ENCODE measurements at regions not wholly inside any gene's neighbourhood (a gene's known extent, or its start where the extent isn't known, plus 50 kb on each side); places are given as distances from the start of the nearest gene placed in this dataset.

DNA sequence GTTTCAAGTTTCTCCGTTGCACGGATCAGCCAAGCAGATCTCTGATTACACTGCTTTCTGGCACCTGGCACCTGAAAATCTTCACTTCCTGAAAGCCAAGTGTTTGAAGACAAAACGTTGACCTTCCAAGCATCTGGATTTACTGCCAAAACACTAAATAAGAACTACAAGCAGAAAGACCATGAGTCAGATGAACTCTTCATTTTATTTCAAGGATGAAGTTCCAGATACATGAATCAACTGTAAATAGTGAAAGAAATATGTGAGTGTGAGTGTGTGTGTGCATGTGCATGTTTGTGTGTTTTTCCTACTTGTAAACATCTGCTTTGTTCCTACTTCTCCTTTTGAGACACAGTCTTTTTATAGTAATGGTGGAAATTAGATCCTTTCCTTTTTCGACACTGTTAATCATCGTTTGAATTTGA lies 60.0 kb upstream of the DTNA start:
- TF ChIP-seq, protein P1, sequence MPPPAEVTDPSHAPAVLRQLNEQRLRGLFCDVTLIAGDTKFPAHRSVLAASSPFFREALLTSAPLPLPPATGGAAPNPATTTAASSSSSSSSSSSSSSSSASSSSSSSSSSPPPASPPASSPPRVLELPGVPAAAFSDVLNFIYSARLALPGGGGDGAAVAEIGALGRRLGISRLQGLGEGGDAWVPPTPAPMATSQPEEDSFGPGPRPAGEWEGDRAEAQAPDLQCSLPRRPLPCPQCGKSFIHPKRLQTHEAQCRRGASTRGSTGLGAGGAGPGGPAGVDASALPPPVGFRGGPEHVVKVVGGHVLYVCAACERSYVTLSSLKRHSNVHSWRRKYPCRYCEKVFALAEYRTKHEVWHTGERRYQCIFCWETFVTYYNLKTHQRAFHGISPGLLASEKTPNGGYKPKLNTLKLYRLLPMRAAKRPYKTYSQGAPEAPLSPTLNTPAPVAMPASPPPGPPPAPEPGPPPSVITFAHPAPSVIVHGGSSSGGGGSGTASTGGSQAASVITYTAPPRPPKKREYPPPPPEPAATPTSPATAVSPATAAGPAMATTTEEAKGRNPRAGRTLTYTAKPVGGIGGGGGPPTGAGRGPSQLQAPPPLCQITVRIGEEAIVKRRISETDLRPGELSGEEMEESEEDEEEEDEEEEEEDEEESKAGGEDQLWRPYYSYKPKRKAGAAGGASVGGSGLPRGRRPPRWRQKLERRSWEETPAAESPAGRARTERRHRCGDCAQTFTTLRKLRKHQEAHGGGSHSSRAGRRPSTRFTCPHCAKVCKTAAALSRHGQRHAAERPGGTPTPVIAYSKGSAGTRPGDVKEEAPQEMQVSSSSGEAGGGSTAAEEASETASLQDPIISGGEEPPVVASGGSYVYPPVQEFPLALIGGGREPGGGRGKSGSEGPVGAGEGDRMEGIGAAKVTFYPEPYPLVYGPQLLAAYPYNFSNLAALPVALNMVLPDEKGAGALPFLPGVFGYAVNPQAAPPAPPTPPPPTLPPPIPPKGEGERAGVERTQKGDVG (CRISPR knock-in tag; IDR thresholded peaks at IDR 0.05): no peak
- TF ChIP-seq, protein P2, sequence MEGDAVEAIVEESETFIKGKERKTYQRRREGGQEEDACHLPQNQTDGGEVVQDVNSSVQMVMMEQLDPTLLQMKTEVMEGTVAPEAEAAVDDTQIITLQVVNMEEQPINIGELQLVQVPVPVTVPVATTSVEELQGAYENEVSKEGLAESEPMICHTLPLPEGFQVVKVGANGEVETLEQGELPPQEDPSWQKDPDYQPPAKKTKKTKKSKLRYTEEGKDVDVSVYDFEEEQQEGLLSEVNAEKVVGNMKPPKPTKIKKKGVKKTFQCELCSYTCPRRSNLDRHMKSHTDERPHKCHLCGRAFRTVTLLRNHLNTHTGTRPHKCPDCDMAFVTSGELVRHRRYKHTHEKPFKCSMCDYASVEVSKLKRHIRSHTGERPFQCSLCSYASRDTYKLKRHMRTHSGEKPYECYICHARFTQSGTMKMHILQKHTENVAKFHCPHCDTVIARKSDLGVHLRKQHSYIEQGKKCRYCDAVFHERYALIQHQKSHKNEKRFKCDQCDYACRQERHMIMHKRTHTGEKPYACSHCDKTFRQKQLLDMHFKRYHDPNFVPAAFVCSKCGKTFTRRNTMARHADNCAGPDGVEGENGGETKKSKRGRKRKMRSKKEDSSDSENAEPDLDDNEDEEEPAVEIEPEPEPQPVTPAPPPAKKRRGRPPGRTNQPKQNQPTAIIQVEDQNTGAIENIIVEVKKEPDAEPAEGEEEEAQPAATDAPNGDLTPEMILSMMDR (IDR thresholded peaks at IDR 0.05 in 2 of 3, conservative IDR thresholded peaks at IDR 0.05 in 1 of 3; ENCODE audit: control insufficient read depth in 2 of 3, extremely low read depth in 1 of 3, insufficient read depth in 1 of 3, low read depth in 3 of 3, low read length in 3 of 3): no peak
- TF ChIP-seq CBX3 (IDR thresholded peaks at IDR 0.05; ENCODE audit: borderline replicate concordance, low read depth): no peak
- TF ChIP-seq, protein P3, sequence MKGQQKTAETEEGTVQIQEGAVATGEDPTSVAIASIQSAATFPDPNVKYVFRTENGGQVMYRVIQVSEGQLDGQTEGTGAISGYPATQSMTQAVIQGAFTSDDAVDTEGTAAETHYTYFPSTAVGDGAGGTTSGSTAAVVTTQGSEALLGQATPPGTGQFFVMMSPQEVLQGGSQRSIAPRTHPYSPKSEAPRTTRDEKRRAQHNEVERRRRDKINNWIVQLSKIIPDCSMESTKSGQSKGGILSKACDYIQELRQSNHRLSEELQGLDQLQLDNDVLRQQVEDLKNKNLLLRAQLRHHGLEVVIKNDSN (IDR thresholded peaks at IDR 0.05; ENCODE audit: borderline replicate concordance, extremely low read length, insufficient read depth, low read depth, low read length): no peak
- TF ChIP-seq POLR2A (IDR thresholded peaks at IDR 0.05; ENCODE audit: low read depth, low read length): no peak
- no peak for TF ChIP-seq EZH2 (IDR thresholded peaks at IDR 0.05; ENCODE audit: borderline replicate concordance, control insufficient read depth, low read depth, low read length)
- TF ChIP-seq EGR1 (IDR thresholded peaks at IDR 0.05; ENCODE audit: borderline replicate concordance in 1 of 2, low read depth in 2 of 2, low read length in 2 of 2): no peak
- TF ChIP-seq, protein P4, sequence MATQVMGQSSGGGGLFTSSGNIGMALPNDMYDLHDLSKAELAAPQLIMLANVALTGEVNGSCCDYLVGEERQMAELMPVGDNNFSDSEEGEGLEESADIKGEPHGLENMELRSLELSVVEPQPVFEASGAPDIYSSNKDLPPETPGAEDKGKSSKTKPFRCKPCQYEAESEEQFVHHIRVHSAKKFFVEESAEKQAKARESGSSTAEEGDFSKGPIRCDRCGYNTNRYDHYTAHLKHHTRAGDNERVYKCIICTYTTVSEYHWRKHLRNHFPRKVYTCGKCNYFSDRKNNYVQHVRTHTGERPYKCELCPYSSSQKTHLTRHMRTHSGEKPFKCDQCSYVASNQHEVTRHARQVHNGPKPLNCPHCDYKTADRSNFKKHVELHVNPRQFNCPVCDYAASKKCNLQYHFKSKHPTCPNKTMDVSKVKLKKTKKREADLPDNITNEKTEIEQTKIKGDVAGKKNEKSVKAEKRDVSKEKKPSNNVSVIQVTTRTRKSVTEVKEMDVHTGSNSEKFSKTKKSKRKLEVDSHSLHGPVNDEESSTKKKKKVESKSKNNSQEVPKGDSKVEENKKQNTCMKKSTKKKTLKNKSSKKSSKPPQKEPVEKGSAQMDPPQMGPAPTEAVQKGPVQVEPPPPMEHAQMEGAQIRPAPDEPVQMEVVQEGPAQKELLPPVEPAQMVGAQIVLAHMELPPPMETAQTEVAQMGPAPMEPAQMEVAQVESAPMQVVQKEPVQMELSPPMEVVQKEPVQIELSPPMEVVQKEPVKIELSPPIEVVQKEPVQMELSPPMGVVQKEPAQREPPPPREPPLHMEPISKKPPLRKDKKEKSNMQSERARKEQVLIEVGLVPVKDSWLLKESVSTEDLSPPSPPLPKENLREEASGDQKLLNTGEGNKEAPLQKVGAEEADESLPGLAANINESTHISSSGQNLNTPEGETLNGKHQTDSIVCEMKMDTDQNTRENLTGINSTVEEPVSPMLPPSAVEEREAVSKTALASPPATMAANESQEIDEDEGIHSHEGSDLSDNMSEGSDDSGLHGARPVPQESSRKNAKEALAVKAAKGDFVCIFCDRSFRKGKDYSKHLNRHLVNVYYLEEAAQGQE (IDR thresholded peaks at IDR 0.05; ENCODE audit: low read depth, low read length): no peak

Measured in GM12878 (cell line).